HUES6 (cell line): ENCODE measurements at regions not wholly inside any gene's neighbourhood (a gene's known extent, or its start where the extent isn't known, plus 50 kb on each side); places are given as distances from the start of the nearest gene placed in this dataset.

Experiments
- H3K27ac ChIP-seq: 2 replicates; pipeline ENCODE4 v1.7.0; 2013; ENCODE audit warnings: low read depth, mild to moderate bottlenecking, low read length, inconsistent platforms
- H3K27me3 ChIP-seq: 2 replicates; pipeline ENCODE4 v1.6.1; 2013; ENCODE audit warnings: low read length; ENCODE audit not compliant: control insufficient read depth, insufficient read depth
- H3K36me3 ChIP-seq: 2 replicates; pipeline ENCODE4 v1.6.1; 2013; ENCODE audit warnings: low read length; ENCODE audit not compliant: control insufficient read depth, insufficient read depth
- H3K4me1 ChIP-seq: 2 replicates; pipeline ENCODE4 v1.6.1; 2013; ENCODE audit warnings: low read length; ENCODE audit not compliant: control insufficient read depth, insufficient read depth
- H3K4me3 ChIP-seq: 2 replicates; pipeline ENCODE4 v1.5.1; 2013; ENCODE audit warnings: low read depth, low read length
- H3K9ac ChIP-seq: one replicate; pipeline ENCODE4 v1.6.1; 2013; ENCODE audit warnings: mild to moderate bottlenecking, low read length
- H3K9me3 ChIP-seq: 2 replicates; pipeline ENCODE4 v1.6.1; 2013; ENCODE audit warnings: low read depth, low read length; ENCODE audit not compliant: control insufficient read depth, insufficient read depth

DNA sequence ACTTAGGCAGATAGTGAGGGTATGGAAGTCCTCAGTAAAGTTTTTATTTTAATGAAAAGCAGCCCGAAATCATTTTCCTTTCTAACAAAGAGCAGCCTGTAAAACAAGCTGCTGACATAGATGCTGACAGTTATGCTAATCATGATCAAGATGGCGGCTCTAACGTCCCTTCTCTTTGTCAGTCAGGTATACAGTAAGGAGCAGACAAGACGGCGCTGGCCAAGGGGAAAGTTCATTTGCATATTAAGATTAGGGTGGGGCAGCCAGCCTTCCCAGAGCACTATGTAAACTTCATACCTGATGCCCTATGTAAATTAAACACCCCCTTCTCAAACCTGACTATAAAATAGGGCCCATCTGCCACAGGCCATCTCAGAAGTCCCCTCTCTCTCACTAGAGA, 76.9 kb downstream of the MAGEB10 start:
- Histone ChIP-seq H3K27ac (no peak overlapping the region), H3K9ac (no peak overlapping the region), H3K36me3 (no peaks in the 10 kb centered on the region), H3K4me1 (peaks cover 10% of the 10 kb centered on the region; the same call in 1 of the 2 replicates), H3K27me3 (peaks cover 55% of the 10 kb centered on the region), H3K9me3 (no peaks in the 10 kb centered on the region), H3K4me3 (no peak overlapping the region)

DNA sequence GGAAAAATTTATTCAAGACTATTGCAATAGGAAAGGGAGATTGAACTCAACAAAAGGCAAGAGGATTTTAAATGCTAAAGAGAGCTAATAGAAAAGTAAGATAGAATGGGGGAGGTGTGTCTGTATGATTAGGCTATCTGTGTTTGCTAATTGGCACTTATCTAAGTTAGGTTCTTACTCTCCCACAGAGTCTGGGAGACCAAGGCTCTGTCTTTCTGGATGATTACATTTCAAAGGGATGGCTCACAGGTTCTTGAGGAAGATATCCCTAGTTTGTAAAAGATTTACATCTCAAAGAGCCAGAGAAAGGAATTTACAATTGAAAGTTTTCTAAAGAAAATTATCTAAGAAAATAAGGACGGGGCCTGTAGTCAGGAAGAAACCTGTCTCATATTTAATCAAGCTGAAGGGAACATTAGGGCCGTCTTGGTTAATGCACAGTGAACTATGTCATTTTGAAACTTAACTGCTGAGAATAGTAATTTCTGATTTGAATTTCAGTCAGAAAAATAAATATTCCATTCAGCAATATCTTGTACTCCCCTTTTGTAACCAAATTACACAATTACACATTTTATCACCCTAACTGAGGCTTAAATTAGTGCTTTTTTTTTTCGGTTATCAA, 75.8 kb downstream of the MAGEB10 start:
- H3K9ac ChIP-seq, result no peak overlapping the region
- no peak overlapping the region; the same call in 1 of the 2 replicates for H3K4me3 ChIP-seq
- no peaks in the 10 kb centered on the region for H3K9me3 ChIP-seq
- no peak overlapping the region; the same call in 1 of the 2 replicates for H3K27ac ChIP-seq
- peaks cover 66% of the 10 kb centered on the region for H3K27me3 ChIP-seq
- H3K4me1 ChIP-seq, result peaks cover 10% of the 10 kb centered on the region; the same call in 1 of the 2 replicates
- no peaks in the 10 kb centered on the region for H3K36me3 ChIP-seq

DNA sequence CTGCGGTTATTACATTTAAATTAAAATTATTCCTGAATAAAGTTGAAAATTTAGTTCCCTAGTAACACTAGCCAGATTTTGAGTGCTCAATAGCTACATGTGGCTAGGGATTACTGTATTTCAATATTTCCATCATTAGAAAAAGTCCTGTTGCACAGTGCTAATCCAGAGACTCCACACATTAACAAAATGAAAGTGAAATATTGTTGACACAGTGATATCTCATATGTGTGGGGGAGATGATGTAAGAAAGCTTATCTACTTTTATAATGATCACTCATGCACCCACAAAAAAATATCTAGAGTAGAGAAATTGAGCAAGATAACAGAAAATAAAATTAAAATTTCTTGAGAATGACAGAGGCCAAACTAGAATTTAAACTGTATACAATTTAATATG, 74.9 kb downstream of the MAGEB10 start:
- Histone ChIP-seq H3K27me3 (peaks cover 68% of the 10 kb centered on the region), H3K4me3 (no peak overlapping the region)

DNA sequence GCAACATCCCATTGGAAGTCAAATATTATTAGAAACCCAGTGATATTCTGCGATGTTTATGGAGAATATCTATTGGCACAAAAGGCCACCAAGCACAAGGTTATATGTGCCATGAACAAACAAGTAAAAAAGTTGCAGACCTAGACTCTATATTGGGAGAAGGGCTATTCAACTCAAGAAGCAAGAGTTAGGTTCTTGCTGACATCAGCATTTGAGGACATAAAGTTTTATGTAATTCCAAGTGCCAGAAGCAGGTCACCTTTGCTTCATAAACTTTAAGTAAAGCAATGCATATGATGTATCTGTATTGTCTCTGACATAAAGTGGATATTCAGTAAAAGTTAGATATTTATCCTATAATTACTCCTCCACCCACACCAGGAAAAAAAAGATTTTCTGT, 71.1 kb downstream of the MAGEB10 start:
- Histone ChIP-seq H3K27ac (no peak overlapping the region), H3K27me3 (peaks cover 67% of the 10 kb centered on the region), H3K4me3 (no peak overlapping the region), H3K9ac (no peak overlapping the region), H3K9me3 (no peaks in the 10 kb centered on the region), H3K4me1 (peaks cover 2% of the 10 kb centered on the region; the same call in 1 of the 2 replicates), H3K36me3 (no peaks in the 10 kb centered on the region)

More for the DNA sequence above, 74.9 kb downstream of the MAGEB10 start:
- peaks cover 10% of the 10 kb centered on the region; the same call in 1 of the 2 replicates for H3K4me1 ChIP-seq
- no peaks in the 10 kb centered on the region for H3K36me3 ChIP-seq
- no peak overlapping the region for H3K9ac ChIP-seq
- no peak overlapping the region for H3K27ac ChIP-seq
- H3K9me3 ChIP-seq, result no peaks in the 10 kb centered on the region
